ENCODE measurements at regions not wholly inside any gene's neighbourhood (a gene's known extent, or its start where the extent isn't known, plus 50 kb on each side); places are given as distances from the start of the nearest gene placed in this dataset.

- no peak for TF ChIP-seq POLR2A (IDR thresholded peaks at IDR 0.05)
- TF ChIP-seq CTCF (IDR thresholded peaks at IDR 0.05), result no peak
These were observed 57.8 kb upstream of the CDYL2 start for GRCh38 chr16:80862160-80862705.

Data from heart left ventricle (tissue), 13 donors.